GM12873 (cell line): ENCODE measurements at regions not wholly inside any gene's neighbourhood (a gene's known extent, or its start where the extent isn't known, plus 50 kb on each side); places are given as distances from the start of the nearest gene placed in this dataset.

Experiments used
- CTCF ChIP-seq: IDR thresholded peaks from 2 replicates; pipeline ENCODE4 v1.5.1; 2012; ENCODE audit warnings: low read depth, mild to moderate bottlenecking, moderate library complexity, low read length, control low read depth; ENCODE audit not compliant: insufficient read depth; ENCODE audit errors: missing control alignments

- TF ChIP-seq CTCF = no peak
These were observed 207.3 kb upstream of the KCNH7 start for GRCh38 chr2:163045830-163046229.

- TF ChIP-seq CTCF = no peak
These were observed 205.5 kb upstream of the KCNH7 start for GRCh38 chr2:163044114-163044513.

- TF ChIP-seq CTCF = no peak
These were observed 204.6 kb upstream of the KCNH7 start for GRCh38 chr2:163043201-163043600.

- TF ChIP-seq CTCF = no peak
These were observed 200.7 kb upstream of the KCNH7 start for GRCh38 chr2:163039266-163039665.

- TF ChIP-seq CTCF = no peak
These were observed 190.2 kb upstream of the KCNH7 start for GRCh38 chr2:163028807-163029206.

GRCh38 chr2:163011000-163011399, 172.4 kb upstream of the KCNH7 start:
- no peak for TF ChIP-seq CTCF

- TF ChIP-seq CTCF = no peak
These were observed 170.1 kb upstream of the KCNH7 start for GRCh38 chr2:163008642-163009041.
